H9 (cell line): ENCODE measurements at regions not wholly inside any gene's neighbourhood (a gene's known extent, or its start where the extent isn't known, plus 50 kb on each side); places are given as distances from the start of the nearest gene placed in this dataset.

Source experiments
- DNase-seq: peaks from one replicate; pipeline ENCODE4 v3.0.0-alpha.2; 2017
- H2AFZ ChIP-seq: one replicate; pipeline ENCODE4 v1.6.1; 2013; ENCODE audit warnings: mild to moderate bottlenecking, low read length, control low read depth, moderate library complexity
- H2AK5ac ChIP-seq: 2 replicates; pipeline ENCODE4 v1.6.1; 2013; ENCODE audit warnings: low read length, control low read depth, mixed read lengths; ENCODE audit not compliant: insufficient read length
- H2BK120ac ChIP-seq: one replicate; pipeline ENCODE4 v1.6.1; 2013; ENCODE audit warnings: low read depth, mild to moderate bottlenecking, low read length, control low read depth, inconsistent platforms; ENCODE audit not compliant: poor library complexity, severe bottlenecking
- H2BK12ac ChIP-seq: 2 replicates; pipeline ENCODE4 v1.6.1; 2013; ENCODE audit warnings: low read length, control low read depth, mixed read lengths, low read depth; ENCODE audit not compliant: insufficient read length
- H2BK15ac ChIP-seq: 2 replicates; pipeline ENCODE4 v1.6.1; 2013; ENCODE audit warnings: low read depth, low read length, control low read depth
- H2BK20ac ChIP-seq: one replicate; pipeline ENCODE4 v1.6.1; 2013; ENCODE audit warnings: low read depth, mild to moderate bottlenecking, low read length, control low read depth, inconsistent platforms; ENCODE audit not compliant: poor library complexity, severe bottlenecking
- H2BK5ac ChIP-seq: 2 replicates; pipeline ENCODE4 v1.6.1; 2013; ENCODE audit warnings: low read length, control low read depth, mixed read lengths; ENCODE audit not compliant: insufficient read length
- H3K14ac ChIP-seq: 2 replicates; pipeline ENCODE4 v1.6.1; 2013; ENCODE audit warnings: low read length, control low read depth; ENCODE audit not compliant: insufficient read depth
- H3K18ac ChIP-seq: 2 replicates; pipeline ENCODE4 v1.6.1; 2013; ENCODE audit warnings: low read depth, mild to moderate bottlenecking, mixed read lengths, low read length, control low read depth; ENCODE audit not compliant: insufficient read length
- H3K23ac ChIP-seq: 2 replicates; pipeline ENCODE4 v1.6.1; 2013; ENCODE audit warnings: low read length, control low read depth, mixed read lengths, low read depth; ENCODE audit not compliant: insufficient read length
- H3K23me2 ChIP-seq: 2 replicates; pipeline ENCODE4 v1.6.1; 2013; ENCODE audit warnings: low read depth, mild to moderate bottlenecking, mixed read lengths, low read length, control low read depth; ENCODE audit not compliant: insufficient read length, poor library complexity, severe bottlenecking
- H3K27ac ChIP-seq: 2 replicates; pipeline ENCODE4 v1.5.1; 2013; ENCODE audit warnings: low read length, control low read depth, mixed read lengths, low read depth; ENCODE audit not compliant: insufficient read length
- H3K27me3 ChIP-seq: 2 replicates; pipeline ENCODE4 v1.6.1; 2013; ENCODE audit warnings: low read length, control low read depth, inconsistent platforms; ENCODE audit not compliant: insufficient read depth
- H3K4ac ChIP-seq: 2 replicates; pipeline ENCODE4 v1.6.1; 2013; ENCODE audit warnings: low read depth, mild to moderate bottlenecking, control low read depth, inconsistent platforms, low read length, moderate library complexity
- H3K4me1 ChIP-seq: 2 replicates; pipeline ENCODE4 v1.6.1; 2013; ENCODE audit warnings: low read length, control low read depth, inconsistent platforms; ENCODE audit not compliant: insufficient read depth
- H3K4me2 ChIP-seq: 2 replicates; pipeline ENCODE4 v1.6.1; 2013; ENCODE audit warnings: low read length, control low read depth, mixed read lengths; ENCODE audit not compliant: insufficient read length, insufficient read depth
- H3K56ac ChIP-seq: 2 replicates; pipeline ENCODE4 v1.6.1; 2013; ENCODE audit warnings: low read depth, mild to moderate bottlenecking, mixed read lengths, low read length, control low read depth; ENCODE audit not compliant: insufficient read length
- H3K79me1 ChIP-seq: 2 replicates; pipeline ENCODE4 v1.6.1; 2013; ENCODE audit warnings: low read depth, mild to moderate bottlenecking, moderate library complexity, low read length, control low read depth, inconsistent platforms; ENCODE audit not compliant: insufficient read depth, poor library complexity, severe bottlenecking
- H3K79me2 ChIP-seq: 2 replicates; pipeline ENCODE4 v1.6.1; 2013; ENCODE audit warnings: low read length, control low read depth, inconsistent platforms; ENCODE audit not compliant: insufficient read depth
- H3K9ac ChIP-seq: 2 replicates; pipeline ENCODE4 v1.6.1; 2013; ENCODE audit warnings: low read length, control low read depth, mixed read lengths; ENCODE audit not compliant: insufficient read length; ENCODE audit errors: extremely low read depth
- H3K9me3 ChIP-seq: one replicate; pipeline ENCODE4 v1.6.1; 2013; ENCODE audit warnings: low read depth, low read length, inconsistent platforms; ENCODE audit not compliant: control insufficient read depth
- H3T11ph ChIP-seq: one replicate; pipeline ENCODE4 v1.6.1; 2013; ENCODE audit warnings: mild to moderate bottlenecking, low read length, control low read depth, inconsistent platforms
- H4K20me1 ChIP-seq: one replicate; pipeline ENCODE4 v1.6.1; 2013; ENCODE audit not compliant: control insufficient read depth, insufficient read length, insufficient read depth
- H4K5ac ChIP-seq: 2 replicates; pipeline ENCODE4 v1.6.1; 2013; ENCODE audit warnings: low read depth, mild to moderate bottlenecking, mixed read lengths, low read length, control low read depth; ENCODE audit not compliant: insufficient read length
- H4K8ac ChIP-seq: replicated peaks from 2 replicates; pipeline ENCODE4 v1.6.1; 2013; ENCODE audit warnings: low read length, control low read depth, mixed read lengths, low read depth; ENCODE audit not compliant: insufficient read length
- H4K91ac ChIP-seq: 2 replicates; pipeline ENCODE4 v1.6.1; 2013; ENCODE audit warnings: low read depth, mild to moderate bottlenecking, moderate library complexity, mixed read lengths, low read length, control low read depth; ENCODE audit not compliant: insufficient read length
- H3K27ac Mint-ChIP-seq, 3 experiments: 2 replicates in 2 of 3; 3 replicates in 1 of 3; pipeline ENCODE4 v1.8.0; 2020 to 2021; ENCODE audit warnings: mixed read lengths in 3 of 3, mild to moderate bottlenecking in 1 of 3, moderate library complexity in 1 of 3
- H3K27me3 Mint-ChIP-seq: 2 replicates; pipeline ENCODE4 v1.8.0; 2021; ENCODE audit warnings: low read depth, mild to moderate bottlenecking, moderate library complexity, mixed read lengths
- H3K36me3 Mint-ChIP-seq, 3 experiments: 2 replicates in 2 of 3; 3 replicates in 1 of 3; pipeline ENCODE4 v1.8.0; 2020 to 2021; ENCODE audit warnings: low read depth in 3 of 3, mixed read lengths in 3 of 3; ENCODE audit not compliant: insufficient read depth in 1 of 3
- H3K4me1 Mint-ChIP-seq, 2 experiments: 2 replicates each; pipeline ENCODE4 v1.8.0; 2020; ENCODE audit warnings: mixed read lengths in 2 of 2
- H3K4me3 Mint-ChIP-seq, 2 experiments: 2 replicates in 1 of 2; 3 replicates in 1 of 2; pipeline ENCODE4 v1.8.0; 2020 to 2021; ENCODE audit warnings: mild to moderate bottlenecking in 2 of 2, mixed read lengths in 2 of 2, moderate library complexity in 1 of 2
- H3K9me3 Mint-ChIP-seq, 2 experiments: 2 replicates in 1 of 2; 3 replicates in 1 of 2; pipeline ENCODE4 v1.8.0; 2020; ENCODE audit warnings: mild to moderate bottlenecking in 2 of 2, mixed read lengths in 2 of 2, moderate library complexity in 1 of 2
- CTCF ChIP-seq: fragments of 200-600 bp; sonication (generic); conservative IDR thresholded peaks from 3 replicates; pipeline ENCODE4 v1.8.0; 2021; ENCODE audit warnings: antibody characterized with exemption, mild to moderate bottlenecking
- WGBS: extraction: QIAGEN DNeasy Blood & Tissue Kit; methylation state at CpG from one replicate; pipeline ENCODE4 v1.1.7; 2013; ENCODE audit warnings: missing lambda C conversion rate, low lambda C conversion rate, mixed read lengths; ENCODE audit not compliant: insufficient read length; ENCODE audit errors: extremely low coverage; 5-methylcytosine and 5-hydroxymethylcytosine counted together

- H3K4ac ChIP-seq, result no peak overlapping the region
- H3K9me3 ChIP-seq, result no peaks in the 10 kb centered on the region
- H2BK12ac ChIP-seq, result no peak overlapping the region
- no peaks in the 10 kb centered on the region for H3K27me3 ChIP-seq
- H3K79me2 ChIP-seq, result no peaks in the 10 kb centered on the region
- no peak overlapping the region for H4K5ac ChIP-seq
- no peaks in the 10 kb centered on the region; the same call in 1 of the 2 replicates for H3K4me1 ChIP-seq
- H4K91ac ChIP-seq, result no peak overlapping the region
- no peaks in the 10 kb centered on the region for H4K20me1 ChIP-seq
- H3K23me2 ChIP-seq, result no peaks in the 10 kb centered on the region
- no peak overlapping the region for H3K18ac ChIP-seq
- no peak overlapping the region for H2BK5ac ChIP-seq
- TF ChIP-seq CTCF, result no peak
- H3T11ph ChIP-seq, result no peak overlapping the region
- H3K79me1 ChIP-seq, result no peaks in the 10 kb centered on the region
- no peak overlapping the region for H2BK15ac ChIP-seq
- H2AK5ac ChIP-seq, result no peak overlapping the region
- no peak overlapping the region for H3K4me2 ChIP-seq
- Mint-ChIP-seq H3K36me3 (no peaks in the 10 kb centered on the region; a peak in 1 of 7 replicates), H3K4me3 (no peak overlapping the region), H3K27ac (no peak overlapping the region), H3K27me3 (no peaks in the 10 kb centered on the region), H3K9me3 (peaks cover 2 to 3% of the 10 kb centered on the region in 2 experiments; a peak in 1 of 5 replicates), H3K4me1 (peaks cover 33 to 34% of the 10 kb centered on the region in 2 experiments)
- WGBS, result no CpG with 5 or more reads among the region's 9 CpGs
- H3K56ac ChIP-seq, result no peak overlapping the region
- H2AFZ ChIP-seq, result no peak overlapping the region
- no peak overlapping the region for H4K8ac ChIP-seq
- H2BK20ac ChIP-seq, result no peak overlapping the region
- H3K23ac ChIP-seq, result no peak overlapping the region
- no peak overlapping the region for H3K9ac ChIP-seq
- DNase-seq, result no peak
- no peak overlapping the region for H2BK120ac ChIP-seq
- H3K14ac ChIP-seq, result no peak overlapping the region
- H3K27ac ChIP-seq, result no peak overlapping the region
Measured at GRCh38 chr2:161076936-161077335, 83.3 kb upstream of the TANK start.
